GM12878 (cell line): ENCODE measurements at regions not wholly inside any gene's neighbourhood (a gene's known extent, or its start where the extent isn't known, plus 50 kb on each side); places are given as distances from the start of the nearest gene placed in this dataset.

Experiments
- ATAC-seq: fragments of 200-7000 bp; cut with Tn5 transposase; 3 replicates; pipeline ENCODE4 v1.9.1; 2020; ENCODE audit warnings: mild to moderate bottlenecking, moderate library complexity
- BruUV-seq: library from RNA; stranded (reverse); fragments of 400-500 nt; replicated peaks from 2 replicates; lab custom pipeline; 2021; lab: Mats Ljungman, UMichigan
- CTCF ChIA-PET: fragments of 300-600 bp; sonication (Branson Sonifier 250); formaldehyde crosslinking; extraction: SDS; loops from one replicate; lab custom pipeline; 2021; ENCODE audit warnings: inconsistent platforms; lab: Yijun Ruan, JAX
- POLR2A ChIA-PET: fragments of 350-600 bp; formaldehyde crosslinking; extraction: SDS; loops from one replicate; lab custom pipeline; 2021; ENCODE audit warnings: inconsistent platforms; lab: Charles Lee
- RAD21 ChIA-PET: fragments of 300-600 bp; sonication (Branson Sonifier 250); formaldehyde crosslinking; loops from one replicate; lab custom pipeline; 2023; ENCODE audit warnings: antibody characterized with exemption; ENCODE audit not compliant: unreplicated experiment; lab: Charles Lee
- SMC1A ChIA-PET: fragments of 300-600 bp; sonication (Branson Sonifier 250); formaldehyde crosslinking; loops from one replicate; lab custom pipeline; 2023; ENCODE audit not compliant: unreplicated experiment, uncharacterized antibody; lab: Charles Lee
- DNase-seq: peaks from one replicate; pipeline ENCODE4 v3.0.0-alpha.2; 2011; ENCODE audit warnings: low read depth, low spot score
- FAIRE-seq: peaks from 3 replicates; lab custom pipeline; 2011; peaks lifted over from hg19 to GRCh38; lab: Jason Lieb, UNC
- H2AFZ ChIP-seq: 2 replicates; pipeline ENCODE4 v1.6.0; 2011; ENCODE audit warnings: low read depth, low read length, control low read depth; ENCODE audit not compliant: control insufficient read depth
- H3K27ac ChIP-seq: 2 replicates; pipeline ENCODE4 v1.5.1; 2011; ENCODE audit warnings: control low read depth; ENCODE audit not compliant: control insufficient read depth, insufficient read depth
- H3K27me3 ChIP-seq, 2 experiments: replicated peaks in 1 of 2; 2 replicates each; pipeline versions ENCODE4 v1.6.0 to v1.6.1; 2011; ENCODE audit warnings: low read length in 1 of 2; ENCODE audit not compliant: control insufficient read depth in 2 of 2, insufficient read depth in 2 of 2
- H3K36me3 ChIP-seq, 2 experiments: 2 replicates each; pipeline ENCODE4 v1.5.1; 2011; ENCODE audit warnings: low read length in 1 of 2; ENCODE audit not compliant: control insufficient read depth in 2 of 2, insufficient read depth in 2 of 2
- H3K4me1 ChIP-seq: 2 replicates; pipeline ENCODE4 v1.6.1; 2011; ENCODE audit warnings: mild to moderate bottlenecking, low read length, moderate library complexity, mixed read lengths; ENCODE audit not compliant: control insufficient read depth, insufficient read depth
- H3K4me2 ChIP-seq: 2 replicates; pipeline ENCODE4 v1.6.0; 2011; ENCODE audit warnings: control low read depth; ENCODE audit not compliant: control insufficient read depth, insufficient read depth
- H3K4me3 ChIP-seq: fragments of 200-600 bp; sonication (generic); 2 replicates; pipeline ENCODE4 v1.5.1; 2016
- H3K79me2 ChIP-seq: 2 replicates; pipeline ENCODE4 v1.6.0; 2011; ENCODE audit warnings: low read length; ENCODE audit not compliant: control insufficient read depth, insufficient read depth
- H3K9ac ChIP-seq: 2 replicates; pipeline ENCODE4 v1.8.0; 2011; ENCODE audit warnings: low read length, control low read depth, mixed read lengths; ENCODE audit not compliant: control insufficient read depth, insufficient read depth
- H3K9me3 ChIP-seq: replicated peaks from 3 replicates; pipeline ENCODE4 v1.5.1; 2011; ENCODE audit warnings: mild to moderate bottlenecking, low read length; ENCODE audit not compliant: control insufficient read depth, insufficient read depth
- H4K20me1 ChIP-seq: 2 replicates; pipeline ENCODE4 v1.6.0; 2011; ENCODE audit not compliant: control insufficient read depth, insufficient read depth
- BCL3 ChIP-seq: IDR thresholded peaks from 2 replicates; pipeline ENCODE4 v1.6.1; 2011; ENCODE audit warnings: borderline replicate concordance, low read depth, mild to moderate bottlenecking, moderate library complexity, low read length; ENCODE audit not compliant: insufficient read depth, poor library complexity, severe bottlenecking
- CHD2 ChIP-seq: IDR thresholded peaks from 2 replicates; pipeline ENCODE4 v1.6.1; 2011; ENCODE audit warnings: low read depth, low read length, improper control_type of control experiment, borderline replicate concordance
- EED ChIP-seq: sonication (generic); IDR thresholded peaks from 2 replicates; pipeline ENCODE4 v1.6.1; 2016; ENCODE audit warnings: antibody characterized with exemption, low read depth
- FOXM1 ChIP-seq: IDR thresholded peaks from 2 replicates; pipeline ENCODE4 v1.6.1; 2012; ENCODE audit warnings: low read depth, mild to moderate bottlenecking, inconsistent platforms, low read length, moderate library complexity
- HDGF ChIP-seq: fragments of 450-650 bp; IDR thresholded peaks from 2 replicates; pipeline ENCODE4 v1.6.1; 2016; ENCODE audit warnings: antibody characterized with exemption
- KAT2A ChIP-seq: conservative IDR thresholded peaks from 2 replicates; pipeline ENCODE4 v1.6.1; 2011; ENCODE audit warnings: low read depth, low read length; ENCODE audit not compliant: control insufficient read depth
- KDM1A ChIP-seq: fragments of 200-600 bp; sonication (generic); IDR thresholded peaks from 2 replicates; pipeline ENCODE4 v1.6.1; 2016; ENCODE audit warnings: borderline replicate concordance
- MEF2B ChIP-seq: fragments of 450-650 bp; IDR thresholded peaks from 2 replicates; pipeline ENCODE4 v1.6.1; 2018; ENCODE audit warnings: mild to moderate bottlenecking, moderate library complexity; ENCODE audit not compliant: partially characterized antibody, poor library complexity, severe bottlenecking
- MLLT1 ChIP-seq: fragments of 450-650 bp; IDR thresholded peaks from 2 replicates; pipeline ENCODE4 v1.6.1; 2016; ENCODE audit warnings: mild to moderate bottlenecking
- MXI1 ChIP-seq: fragments of 150-350 bp; IDR thresholded peaks from 2 replicates; pipeline ENCODE4 v1.6.1; 2011; ENCODE audit warnings: low read depth, mild to moderate bottlenecking, inconsistent platforms, low read length, improper control_type of control experiment
- RUNX3 ChIP-seq: IDR thresholded peaks from 2 replicates; pipeline ENCODE4 v1.6.1; 2012; ENCODE audit warnings: low read length, inconsistent platforms
- TBL1XR1 ChIP-seq: IDR thresholded peaks from 2 replicates; pipeline ENCODE4 v1.6.1; 2012; ENCODE audit warnings: low read depth, low read length, improper control_type of control experiment
- WRNIP1 ChIP-seq: IDR thresholded peaks from 2 replicates; pipeline ENCODE4 v1.6.1; 2011; ENCODE audit warnings: low read depth, low read length, improper control_type of control experiment, borderline replicate concordance
- YBX1 ChIP-seq: fragments of 450-650 bp; IDR thresholded peaks from 2 replicates; pipeline ENCODE4 v1.6.1; 2016; ENCODE audit warnings: antibody characterized with exemption
- WGBS: methylation state at CpG from one replicate; pipeline ENCODE4 v1.1.6; 2016; ENCODE audit warnings: low lambda C conversion rate; ENCODE audit not compliant: insufficient replicate concordance, insufficient coverage; ENCODE audit errors: missing lambda C conversion rate; 5-methylcytosine and 5-hydroxymethylcytosine counted together
- in situ Hi-C: fragments of 300-500 bp; cut with MboI; formaldehyde crosslinking; loops from 9 replicates; pipeline ENCODE4 v1.14.3; 2018; ENCODE audit warnings: mixed read lengths
- intact Hi-C: fragments of 100-400 bp; cut with micrococcal nuclease; formaldehyde crosslinking; loops from one replicate; pipeline ENCODE4 v1.14.2; 2022; ENCODE audit not compliant: unreplicated experiment
- TF ChIP-seq, protein P1 (sequence below): fragments of 450-650 bp; IDR thresholded peaks from 2 replicates; pipeline ENCODE4 v1.6.1; 2018; ENCODE audit warnings: mild to moderate bottlenecking, low read depth, moderate library complexity; ENCODE audit not compliant: partially characterized antibody

GRCh38 chr2:21288739-21289520 is 165.2 kb downstream of the TDRD15 start (continued):
- TF ChIP-seq MXI1 (no peak), CHD2 (no peak), KDM1A (no peak), WRNIP1 (no peak), RUNX3 (no peak), TBL1XR1 (no peak)
- TF ChIP-seq, protein P1, sequence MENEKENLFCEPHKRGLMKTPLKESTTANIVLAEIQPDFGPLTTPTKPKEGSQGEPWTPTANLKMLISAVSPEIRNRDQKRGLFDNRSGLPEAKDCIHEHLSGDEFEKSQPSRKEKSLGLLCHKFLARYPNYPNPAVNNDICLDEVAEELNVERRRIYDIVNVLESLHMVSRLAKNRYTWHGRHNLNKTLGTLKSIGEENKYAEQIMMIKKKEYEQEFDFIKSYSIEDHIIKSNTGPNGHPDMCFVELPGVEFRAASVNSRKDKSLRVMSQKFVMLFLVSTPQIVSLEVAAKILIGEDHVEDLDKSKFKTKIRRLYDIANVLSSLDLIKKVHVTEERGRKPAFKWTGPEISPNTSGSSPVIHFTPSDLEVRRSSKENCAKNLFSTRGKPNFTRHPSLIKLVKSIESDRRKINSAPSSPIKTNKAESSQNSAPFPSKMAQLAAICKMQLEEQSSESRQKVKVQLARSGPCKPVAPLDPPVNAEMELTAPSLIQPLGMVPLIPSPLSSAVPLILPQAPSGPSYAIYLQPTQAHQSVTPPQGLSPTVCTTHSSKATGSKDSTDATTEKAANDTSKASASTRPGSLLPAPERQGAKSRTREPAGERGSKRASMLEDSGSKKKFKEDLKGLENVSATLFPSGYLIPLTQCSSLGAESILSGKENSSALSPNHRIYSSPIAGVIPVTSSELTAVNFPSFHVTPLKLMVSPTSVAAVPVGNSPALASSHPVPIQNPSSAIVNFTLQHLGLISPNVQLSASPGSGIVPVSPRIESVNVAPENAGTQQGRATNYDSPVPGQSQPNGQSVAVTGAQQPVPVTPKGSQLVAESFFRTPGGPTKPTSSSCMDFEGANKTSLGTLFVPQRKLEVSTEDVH = no peak

DNA sequence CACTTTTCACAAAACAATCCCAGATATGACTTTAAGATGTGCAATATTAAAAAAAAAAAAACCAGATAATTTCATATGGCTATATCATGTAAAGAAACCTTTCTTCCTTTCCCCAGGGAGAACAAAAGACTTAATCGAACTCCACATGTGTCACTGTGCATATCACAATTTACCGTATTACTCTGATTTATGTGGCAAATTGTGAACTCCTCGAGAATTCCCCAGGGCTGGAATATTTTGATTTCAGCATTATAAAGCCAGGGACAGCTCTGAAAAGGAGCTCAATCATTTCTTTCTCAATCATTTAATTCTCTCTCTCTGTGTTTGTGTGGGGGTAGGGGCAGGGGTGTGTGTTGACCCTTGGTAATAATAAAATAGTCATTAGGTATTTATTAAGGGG is 165.8 kb downstream of the TDRD15 start:
- H3K9ac ChIP-seq = no peak overlapping the region
- ChIA-PET CTCF (interaction anchor here (0.7 kb wide), 1 partner anchor 361 kb away, joined by 3 read pairs; no protein-coding TSS in a partner anchor), RAD21 (no interaction called here), POLR2A (no interaction called here), SMC1A (no interaction called here)
- no peak overlapping the region for H3K4me3 ChIP-seq
- no peaks in the 10 kb centered on the region for H3K4me1 ChIP-seq
- no peaks in the 10 kb centered on the region for H3K36me3 ChIP-seq
- no peaks in the 10 kb centered on the region for H3K79me2 ChIP-seq
- no peaks in the 10 kb centered on the region for H3K27me3 ChIP-seq
- no peak overlapping the region for H2AFZ ChIP-seq
- WGBS = 7% methylated on average over 3 of the region's 3 CpGs
- no peaks in the 10 kb centered on the region for H3K9me3 ChIP-seq
- no peak overlapping the region for H3K27ac ChIP-seq
- H3K4me2 ChIP-seq = no peak overlapping the region
- in situ Hi-C loops = no loop called here
- intact Hi-C loops = no loop called here
- no peak for ATAC-seq
- no TSS peak for BruUV-seq
- no peak for FAIRE-seq
- H4K20me1 ChIP-seq = no peaks in the 10 kb centered on the region
- DNase-seq = no peak
- no peak for TF ChIP-seq MEF2B
- no peak for TF ChIP-seq MLLT1
- TF ChIP-seq YBX1 = no peak
- TF ChIP-seq BCL3 = no peak
- TF ChIP-seq FOXM1 = no peak
- TF ChIP-seq TBL1XR1 = no peak
- no peak for TF ChIP-seq KAT2A
- no peak for TF ChIP-seq EED
- no peak for TF ChIP-seq HDGF
